HepG2 (cell line): ENCODE measurements at regions not wholly inside any gene's neighbourhood (a gene's known extent, or its start where the extent isn't known, plus 50 kb on each side); places are given as distances from the start of the nearest gene placed in this dataset.

Experiments
- CHD2 ChIP-seq: IDR thresholded peaks from 2 replicates; pipeline ENCODE4 v1.6.1; 2011; ENCODE audit warnings: low read depth, low read length, improper control_type of control experiment
- MZF1 ChIP-seq: sonication (generic); formaldehyde crosslinking; IDR thresholded peaks from 2 replicates; pipeline ENCODE4 v1.8.1; 2023; ENCODE audit warnings: mild to moderate bottlenecking, missing genetic modification reagents, borderline replicate concordance

DNA sequence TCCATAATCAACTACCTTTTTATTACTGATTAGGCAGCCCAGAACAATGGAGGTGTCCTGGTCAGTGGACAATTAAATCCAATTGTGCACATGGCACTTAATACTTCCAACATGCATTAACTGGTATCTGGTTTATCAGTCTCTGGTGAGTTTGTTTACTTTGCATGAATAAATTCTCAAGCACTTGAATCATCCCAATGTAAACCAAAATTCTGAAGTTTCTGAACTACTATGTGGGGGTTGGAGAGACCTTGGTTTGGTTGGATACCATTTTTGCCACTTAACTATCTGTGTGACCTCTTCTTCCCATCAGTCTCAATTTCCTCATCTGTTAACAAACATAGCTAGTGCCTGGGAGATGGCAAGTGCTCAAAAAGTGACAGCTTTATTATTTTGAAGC is 70.5 kb upstream of the MAP4 start:
- no peak for TF ChIP-seq CHD2
- TF ChIP-seq MZF1 = no peak
